ENCODE measurements at regions not wholly inside any gene's neighbourhood (a gene's known extent, or its start where the extent isn't known, plus 50 kb on each side); places are given as distances from the start of the nearest gene placed in this dataset.

- H3K79me2 ChIP-seq (ENCODE audit: insufficient read depth, low read length) = no peaks in the 10 kb centered on the region
- no peaks in the 10 kb centered on the region for H3K27me3 ChIP-seq (ENCODE audit: insufficient read depth, low read length)
- H3K27ac ChIP-seq (ENCODE audit: insufficient read length, low read depth, low read length) = no peak overlapping the region
- no peak overlapping the region for H2BK120ac ChIP-seq (ENCODE audit: low read depth, low read length, poor library complexity, severe bottlenecking)
- no peak overlapping the region for H2BK20ac ChIP-seq (ENCODE audit: low read depth, low read length, poor library complexity, severe bottlenecking)
- peak; percentile 54 for TF ChIP-seq CTCF (conservative IDR thresholded peaks at IDR 0.05)
- H3K56ac ChIP-seq (ENCODE audit: insufficient read length, low read depth, low read length) = no peak overlapping the region
- H3K23me2 ChIP-seq (ENCODE audit: insufficient read length, low read depth, low read length, poor library complexity, severe bottlenecking) = no peaks in the 10 kb centered on the region
- no peak overlapping the region for H3K14ac ChIP-seq (ENCODE audit: insufficient read depth, low read length)
- Mint-ChIP-seq H3K27me3 (ENCODE audit: low read depth) (no peaks in the 10 kb centered on the region), H3K9me3 (peaks cover 4 to 10% of the 10 kb centered on the region in 2 experiments; a peak in 3 of 5 replicates), H3K36me3 (ENCODE audit: insufficient read depth in 1 of 3, low read depth in 3 of 3) (peaks cover 0 to 8% (median 2%) of the 10 kb centered on the region in 3 experiments; a peak in 4 of 7 replicates), H3K4me1 (peaks cover 3 to 4% of the 10 kb centered on the region in 2 experiments; a peak in 2 of 4 replicates), H3K27ac (no peak overlapping the region), H3K4me3 (no peak overlapping the region)
- H4K91ac ChIP-seq (ENCODE audit: insufficient read length, low read depth, low read length) = no peak overlapping the region
- no peak overlapping the region for H3K18ac ChIP-seq (ENCODE audit: insufficient read length, low read depth, low read length)
- no peak overlapping the region for H3K23ac ChIP-seq (ENCODE audit: insufficient read length, low read depth, low read length)
- no peaks in the 10 kb centered on the region for H3K9me3 ChIP-seq (ENCODE audit: control insufficient read depth, low read depth, low read length)
- no CpG with 5 or more reads among the region's 5 CpGs for WGBS (ENCODE audit: extremely low coverage, insufficient read length, low lambda C conversion rate)
- peaks cover 3% of the 10 kb centered on the region; the same call in 1 of the 2 replicates for H3K4me1 ChIP-seq (ENCODE audit: insufficient read depth, low read length)
- no peak overlapping the region for H3K4ac ChIP-seq (ENCODE audit: low read depth, low read length)
- H3K9ac ChIP-seq (ENCODE audit: extremely low read depth, insufficient read length, low read length) = no peak overlapping the region
- H2BK15ac ChIP-seq (ENCODE audit: low read depth, low read length) = no peak overlapping the region
- H3T11ph ChIP-seq (ENCODE audit: low read length) = no peak overlapping the region
- no peaks in the 10 kb centered on the region for H4K20me1 ChIP-seq (ENCODE audit: control insufficient read depth, insufficient read depth, insufficient read length)
- no peak overlapping the region for H2BK5ac ChIP-seq (ENCODE audit: insufficient read length, low read length)
- no peak for DNase-seq
- H2AFZ ChIP-seq (ENCODE audit: low read length) = no peak overlapping the region
- no peak overlapping the region for H2BK12ac ChIP-seq (ENCODE audit: insufficient read length, low read depth, low read length)
- H4K8ac ChIP-seq (replicated peaks; ENCODE audit: insufficient read length, low read depth, low read length) = no peak overlapping the region
- H2AK5ac ChIP-seq (ENCODE audit: insufficient read length, low read length) = no peak overlapping the region
- no peaks in the 10 kb centered on the region for H3K79me1 ChIP-seq (ENCODE audit: insufficient read depth, low read depth, low read length, poor library complexity, severe bottlenecking)
- H4K5ac ChIP-seq (ENCODE audit: insufficient read length, low read depth, low read length) = no peak overlapping the region
- no peak overlapping the region for H3K4me2 ChIP-seq (ENCODE audit: insufficient read depth, insufficient read length, low read length)
Observed at GRCh38 chr10:111933937-111934336, 249.6 kb downstream of the GPAM start.
